Mesendoderm (in vitro differentiated cells): ENCODE measurements at regions not wholly inside any gene's neighbourhood (a gene's known extent, or its start where the extent isn't known, plus 50 kb on each side); places are given as distances from the start of the nearest gene placed in this dataset.

ENCODE experiments used
- DNase-seq: peaks from one replicate; pipeline ENCODE4 v3.0.0; 2013
- H2AK5ac ChIP-seq: 2 replicates; pipeline ENCODE4 v1.6.1; 2013; ENCODE audit warnings: low read length, inconsistent platforms
- H2BK120ac ChIP-seq: 2 replicates; pipeline ENCODE4 v1.6.1; 2013; ENCODE audit warnings: low read depth, mild to moderate bottlenecking, low read length, moderate library complexity, mixed read lengths
- H2BK15ac ChIP-seq: replicated peaks from 2 replicates; pipeline ENCODE4 v1.6.1; 2013; ENCODE audit warnings: low read depth, mild to moderate bottlenecking, moderate library complexity
- H2BK5ac ChIP-seq: 2 replicates; pipeline ENCODE4 v1.6.1; 2013; ENCODE audit warnings: low read length, inconsistent platforms
- H3K18ac ChIP-seq: 2 replicates; pipeline ENCODE4 v1.6.1; 2013; ENCODE audit warnings: mild to moderate bottlenecking, low read length, mixed read lengths
- H3K23ac ChIP-seq: one replicate; pipeline ENCODE4 v1.6.1; 2013; ENCODE audit warnings: low read length
- H3K27ac ChIP-seq: 2 replicates; pipeline ENCODE4 v1.5.1; 2013; ENCODE audit warnings: low read depth, mild to moderate bottlenecking, inconsistent platforms, low read length, moderate library complexity
- H3K27me3 ChIP-seq: 2 replicates; pipeline ENCODE4 v1.6.1; 2013; ENCODE audit warnings: low read length, control low read depth, mild to moderate bottlenecking, inconsistent platforms; ENCODE audit not compliant: insufficient read depth, poor library complexity
- H3K36me3 ChIP-seq: 2 replicates; pipeline ENCODE4 v1.6.1; 2013; ENCODE audit warnings: low read length, inconsistent platforms; ENCODE audit not compliant: control insufficient read depth, insufficient read depth
- H3K4ac ChIP-seq: one replicate; pipeline ENCODE4 v1.6.1; 2013; ENCODE audit warnings: low read depth, mild to moderate bottlenecking, low read length, moderate library complexity
- H3K4me1 ChIP-seq: 2 replicates; pipeline ENCODE4 v1.6.1; 2013; ENCODE audit warnings: low read depth, low read length, inconsistent platforms; ENCODE audit not compliant: control insufficient read depth
- H3K4me2 ChIP-seq: 2 replicates; pipeline ENCODE4 v1.6.1; 2013; ENCODE audit warnings: low read length
- H3K4me3 ChIP-seq: 2 replicates; pipeline ENCODE4 v1.5.1; 2013; ENCODE audit warnings: mild to moderate bottlenecking, low read length
- H3K56ac ChIP-seq: one replicate; pipeline ENCODE4 v1.6.1; 2013; ENCODE audit warnings: low read length
- H3K79me1 ChIP-seq: 2 replicates; pipeline ENCODE4 v1.6.1; 2013; ENCODE audit warnings: low read length, inconsistent platforms
- H3K79me2 ChIP-seq: 2 replicates; pipeline ENCODE4 v1.6.1; 2013; ENCODE audit warnings: mild to moderate bottlenecking, low read length; ENCODE audit not compliant: control insufficient read depth, insufficient read depth
- H3K9ac ChIP-seq: 2 replicates; pipeline ENCODE4 v1.6.1; 2013; ENCODE audit warnings: low read length, inconsistent platforms
- H4K5ac ChIP-seq: one replicate; pipeline ENCODE4 v1.6.1; 2013; ENCODE audit warnings: low read length
- H4K8ac ChIP-seq: one replicate; pipeline ENCODE4 v1.6.1; 2013; ENCODE audit warnings: low read depth, mild to moderate bottlenecking, control low read depth, low read length, moderate library complexity
- WGBS: extraction: QIAGEN DNeasy Blood & Tissue Kit; methylation state at CpG from one replicate; pipeline ENCODE4 v1.1.7; 2013; ENCODE audit warnings: low lambda C conversion rate, missing lambda C conversion rate; ENCODE audit not compliant: insufficient coverage; ENCODE audit errors: extremely low coverage; 5-methylcytosine and 5-hydroxymethylcytosine counted together

DNA sequence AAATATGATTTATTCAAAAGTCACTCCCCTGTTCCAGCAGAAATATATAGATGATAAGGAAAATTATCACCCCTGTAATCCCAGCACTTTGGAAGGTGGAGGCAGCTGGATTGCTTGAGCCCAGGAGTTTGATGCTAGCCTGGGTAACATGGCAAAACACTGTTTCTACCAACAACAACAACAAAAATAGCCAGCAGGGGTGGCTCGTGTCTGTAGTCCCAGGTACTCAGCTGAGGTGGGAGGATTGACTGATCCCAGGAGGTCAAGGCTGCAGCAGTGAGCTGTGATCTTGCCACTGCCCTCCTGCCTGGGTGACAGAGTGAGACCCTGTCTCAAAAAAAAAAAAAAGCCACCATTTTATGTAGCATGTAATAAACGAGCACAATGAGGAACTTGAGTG lies 1546.5 kb downstream of the NCAM2 start:
- Histone ChIP-seq H4K8ac (no peak overlapping the region), H3K27ac (no peak overlapping the region), H3K4me3 (no peak overlapping the region), H3K79me1 (no peaks in the 10 kb centered on the region), H3K79me2 (no peaks in the 10 kb centered on the region), H3K27me3 (no peaks in the 10 kb centered on the region), H2BK15ac (no peak overlapping the region), H3K4me2 (no peak overlapping the region), H3K36me3 (no peaks in the 10 kb centered on the region), H3K9ac (no peak overlapping the region), H2BK120ac (no peak overlapping the region), H3K4ac (no peak overlapping the region), H3K18ac (no peak overlapping the region), H3K56ac (no peak overlapping the region), H2AK5ac (no peak overlapping the region), H3K23ac (no peak overlapping the region), H3K4me1 (no peaks in the 10 kb centered on the region), H4K5ac (no peak overlapping the region), H2BK5ac (no peak overlapping the region)
- no CpG with 5 or more reads among the region's 2 CpGs for WGBS
- DNase-seq: peak; percentile 37

DNA sequence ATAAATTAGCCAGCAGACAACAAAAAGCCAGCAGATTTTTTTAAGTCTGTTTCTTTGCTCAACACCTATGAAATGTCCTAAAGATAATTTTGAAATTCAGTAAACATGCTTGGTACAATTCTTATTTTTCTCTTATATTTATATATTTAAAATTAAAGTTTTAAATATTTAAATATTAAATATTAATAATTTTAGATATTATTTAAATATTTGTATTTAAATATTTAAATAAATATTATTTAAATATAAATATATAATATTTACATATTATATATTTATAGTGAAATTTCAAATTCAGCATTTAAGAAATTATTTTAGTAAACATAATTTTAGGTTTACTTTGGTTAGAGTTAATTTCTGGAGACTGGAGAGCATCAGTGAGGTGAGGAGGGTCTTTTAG lies 1554.2 kb downstream of the NCAM2 start:
- Histone ChIP-seq H2AK5ac (no peak overlapping the region), H3K4me1 (no peaks in the 10 kb centered on the region), H3K9ac (no peak overlapping the region), H3K79me1 (no peaks in the 10 kb centered on the region), H4K5ac (no peak overlapping the region), H3K36me3 (no peaks in the 10 kb centered on the region), H2BK5ac (no peak overlapping the region), H3K23ac (no peak overlapping the region), H3K4me2 (no peak overlapping the region), H3K18ac (no peak overlapping the region), H4K8ac (no peak overlapping the region), H3K56ac (no peak overlapping the region), H3K27me3 (no peaks in the 10 kb centered on the region), H3K27ac (no peak overlapping the region), H3K4ac (no peak overlapping the region), H3K79me2 (no peaks in the 10 kb centered on the region), H2BK15ac (no peak overlapping the region), H2BK120ac (no peak overlapping the region), H3K4me3 (no peak overlapping the region)
- DNase-seq: no peak

- H4K8ac ChIP-seq: no peak overlapping the region
- no peaks in the 10 kb centered on the region for H3K4me1 ChIP-seq
- H3K18ac ChIP-seq: no peak overlapping the region
- no peak overlapping the region for H3K23ac ChIP-seq
- H3K4me2 ChIP-seq: no peak overlapping the region
- H3K9ac ChIP-seq: no peak overlapping the region
- H2BK15ac ChIP-seq: no peak overlapping the region
- H3K27me3 ChIP-seq: no peaks in the 10 kb centered on the region
- no peak overlapping the region for H3K4ac ChIP-seq
- no peak overlapping the region for H3K56ac ChIP-seq
- WGBS: no CpG with 5 or more reads among the region's 6 CpGs
- H3K79me2 ChIP-seq: no peaks in the 10 kb centered on the region
- H3K79me1 ChIP-seq: no peaks in the 10 kb centered on the region
- no peak overlapping the region for H2AK5ac ChIP-seq
- no peaks in the 10 kb centered on the region for H3K36me3 ChIP-seq
- H2BK120ac ChIP-seq: no peak overlapping the region
- no peak overlapping the region for H2BK5ac ChIP-seq
- H3K4me3 ChIP-seq: no peak overlapping the region
- no peak overlapping the region for H3K27ac ChIP-seq
- no peak overlapping the region for H4K5ac ChIP-seq
- no peak for DNase-seq
Observed at GRCh38 chr21:22554690-22555316, 1556.6 kb downstream of the NCAM2 start.

DNA sequence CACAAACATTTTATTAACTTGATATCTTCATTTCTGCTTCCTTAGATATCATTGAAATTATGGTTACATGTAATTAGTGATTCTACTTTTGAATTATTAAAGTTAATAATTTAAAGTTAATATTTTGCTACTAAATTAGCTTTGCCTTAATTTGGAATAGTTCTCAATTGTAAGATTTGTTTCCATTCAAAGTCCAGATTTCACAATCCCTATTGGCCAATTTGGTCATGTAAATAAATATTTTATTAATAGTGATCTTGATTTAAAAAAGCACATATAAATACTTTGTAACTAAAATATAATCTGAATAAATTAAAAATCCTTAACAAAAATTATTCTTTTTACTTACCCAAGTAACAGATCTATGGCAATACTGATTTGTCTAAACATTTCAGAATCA lies 1558.6 kb downstream of the NCAM2 start:
- Histone ChIP-seq H3K36me3 (no peaks in the 10 kb centered on the region), H2BK120ac (no peak overlapping the region), H2BK15ac (no peak overlapping the region), H3K4me3 (no peak overlapping the region), H3K27me3 (no peaks in the 10 kb centered on the region), H3K56ac (no peak overlapping the region), H2BK5ac (no peak overlapping the region), H4K5ac (no peak overlapping the region), H3K27ac (no peak overlapping the region), H3K4me1 (no peaks in the 10 kb centered on the region), H3K23ac (no peak overlapping the region), H3K79me2 (no peaks in the 10 kb centered on the region), H3K4me2 (no peak overlapping the region), H3K79me1 (no peaks in the 10 kb centered on the region), H3K18ac (no peak overlapping the region), H4K8ac (no peak overlapping the region), H2AK5ac (no peak overlapping the region), H3K9ac (no peak overlapping the region), H3K4ac (no peak overlapping the region)
- no peak for DNase-seq

GRCh38 chr21:22561946-22562345 lies 1563.7 kb downstream of the NCAM2 start:
- H3K9ac ChIP-seq: no peak overlapping the region
- H3K79me1 ChIP-seq: no peaks in the 10 kb centered on the region
- H2BK5ac ChIP-seq: no peak overlapping the region
- DNase-seq: no peak
- no peak overlapping the region for H3K4ac ChIP-seq
- no peaks in the 10 kb centered on the region for H3K27me3 ChIP-seq
- H2BK15ac ChIP-seq: no peak overlapping the region
- no peak overlapping the region for H3K18ac ChIP-seq
- no peak overlapping the region for H3K4me2 ChIP-seq
- no peaks in the 10 kb centered on the region for H3K36me3 ChIP-seq
- H3K4me3 ChIP-seq: no peak overlapping the region
- WGBS: no CpG with 5 or more reads among the region's 16 CpGs
- no peak overlapping the region for H3K27ac ChIP-seq
- H3K23ac ChIP-seq: no peak overlapping the region
- H3K56ac ChIP-seq: no peak overlapping the region
- no peak overlapping the region for H2AK5ac ChIP-seq
- H3K4me1 ChIP-seq: no peaks in the 10 kb centered on the region
- H3K79me2 ChIP-seq: no peaks in the 10 kb centered on the region
- H4K8ac ChIP-seq: no peak overlapping the region
- H4K5ac ChIP-seq: no peak overlapping the region
- no peak overlapping the region for H2BK120ac ChIP-seq

DNA sequence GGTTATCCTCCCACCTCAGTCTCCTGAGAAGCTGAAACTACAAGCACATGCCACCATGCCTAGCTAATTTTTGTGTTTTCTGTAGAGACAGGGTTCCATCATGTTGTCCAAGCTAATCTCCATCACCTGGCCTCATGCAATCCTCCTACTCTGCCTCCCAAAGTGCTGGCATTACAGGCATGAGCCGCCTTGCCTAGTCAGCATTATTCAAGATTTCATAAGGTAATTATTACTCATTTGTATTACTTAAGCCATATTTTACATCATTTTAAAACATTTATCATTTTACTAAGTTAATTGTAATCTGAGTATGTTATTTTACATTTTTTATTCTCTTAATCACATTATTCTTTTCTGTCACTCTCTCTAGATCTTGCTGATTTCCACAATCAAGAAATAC lies 1575.6 kb downstream of the NCAM2 start:
- Histone ChIP-seq H3K79me2 (no peaks in the 10 kb centered on the region), H3K27me3 (no peaks in the 10 kb centered on the region), H2BK120ac (no peak overlapping the region), H3K18ac (no peak overlapping the region), H3K4me2 (no peak overlapping the region), H3K56ac (no peak overlapping the region), H3K23ac (no peak overlapping the region), H2AK5ac (no peak overlapping the region), H3K27ac (no peak overlapping the region), H2BK5ac (no peak overlapping the region), H4K5ac (peak overlapping the region; percentile 21), H3K36me3 (no peaks in the 10 kb centered on the region), H3K4me1 (no peaks in the 10 kb centered on the region), H3K79me1 (no peaks in the 10 kb centered on the region), H4K8ac (no peak overlapping the region), H3K4ac (no peak overlapping the region), H3K9ac (no peak overlapping the region), H2BK15ac (no peak overlapping the region), H3K4me3 (no peak overlapping the region)
- no CpG with 5 or more reads among the region's 1 CpG for WGBS
- no peak for DNase-seq
